Fibroblast of villous mesenchyme (primary cell): ENCODE measurements at regions not wholly inside any gene's neighbourhood (a gene's known extent, or its start where the extent isn't known, plus 50 kb on each side); places are given as distances from the start of the nearest gene placed in this dataset.

ENCODE experiments used
- DNase-seq: peaks from one replicate; pipeline ENCODE4 v3.0.0-alpha.2; 2010; ENCODE audit warnings: low read depth
- H3K4me3 ChIP-seq: 2 replicates; pipeline ENCODE4 v1.5.1; 2011; ENCODE audit warnings: low read depth, mild to moderate bottlenecking, low read length
- CTCF ChIP-seq: IDR thresholded peaks from 2 replicates; pipeline ENCODE4 v1.5.1; 2012; ENCODE audit warnings: low read depth, mild to moderate bottlenecking, low read length; ENCODE audit not compliant: insufficient read depth

- TF ChIP-seq CTCF: no peak
- no peak overlapping the region for H3K4me3 ChIP-seq
- DNase-seq: no peak
Observed at GRCh38 chr3:147904421-147904820, 495.3 kb downstream of the ZIC1 start.

DNA sequence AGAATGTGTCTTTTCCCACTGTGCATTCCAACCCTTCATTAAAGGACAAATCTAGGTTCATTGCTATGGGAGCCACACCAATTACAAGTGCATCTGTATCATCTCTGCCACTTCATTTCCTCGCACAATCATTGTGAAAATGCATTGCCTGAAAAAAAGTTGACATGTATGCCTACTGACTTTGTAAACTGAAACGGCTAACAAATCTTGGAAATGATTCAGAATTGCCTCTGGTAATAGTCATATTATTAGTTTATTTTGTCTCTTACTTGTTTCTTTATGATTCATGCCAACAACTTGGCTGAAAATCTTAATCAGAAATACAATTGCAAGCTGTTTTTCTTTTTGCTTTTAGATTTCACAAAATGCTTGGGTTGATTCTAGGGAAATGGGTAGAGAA, 497.1 kb downstream of the ZIC1 start:
- TF ChIP-seq CTCF: no peak
- DNase-seq: no peak
- H3K4me3 ChIP-seq: no peak overlapping the region

DNA sequence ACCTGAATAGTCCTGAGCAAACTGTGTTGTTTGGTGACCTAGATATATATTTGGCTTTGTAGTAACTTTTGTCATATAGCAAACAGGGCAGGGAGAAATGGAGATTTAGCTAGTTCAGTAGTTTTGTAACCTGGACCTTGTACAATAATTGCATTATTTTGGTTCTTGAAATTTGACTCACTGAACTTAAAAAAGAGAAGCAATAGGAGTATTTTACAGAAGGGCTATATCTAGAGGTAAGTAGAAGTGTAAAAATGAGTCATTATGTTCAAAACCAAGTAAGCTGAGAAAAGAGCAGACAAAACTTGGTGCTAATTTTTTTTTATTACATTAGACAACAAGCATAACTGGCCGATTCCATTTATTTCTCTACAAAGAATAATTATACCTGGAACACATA, 505.4 kb downstream of the ZIC1 start:
- no peak for DNase-seq
- H3K4me3 ChIP-seq: no peak overlapping the region
- TF ChIP-seq CTCF: no peak

- no peak overlapping the region for H3K4me3 ChIP-seq
- no peak for DNase-seq
- TF ChIP-seq CTCF: no peak
Observed at GRCh38 chr3:147915057-147915456, 505.9 kb downstream of the ZIC1 start.

- no peak overlapping the region for H3K4me3 ChIP-seq
- no peak for DNase-seq
- TF ChIP-seq CTCF: no peak
Observed at GRCh38 chr3:147919496-147919895, 510.3 kb downstream of the ZIC1 start.

DNA sequence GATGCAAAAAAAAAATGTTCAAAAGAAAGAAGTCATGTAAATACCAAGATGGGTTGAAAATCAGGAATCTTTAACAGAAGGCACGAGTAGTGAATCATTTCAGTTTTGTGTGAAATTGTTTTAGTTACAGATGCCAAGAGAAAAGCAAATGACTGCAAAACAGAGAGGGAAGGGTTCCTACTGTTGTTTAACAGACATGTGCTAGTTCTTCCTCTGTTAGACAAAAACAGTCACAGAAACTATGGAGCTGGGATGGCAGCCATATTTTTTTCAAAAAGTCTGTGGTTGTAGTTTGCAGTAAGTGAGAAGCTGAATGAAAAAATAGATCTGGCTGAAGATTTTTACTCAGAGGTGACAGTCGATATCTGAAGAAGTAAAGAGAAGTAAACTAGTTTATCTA, 511.9 kb downstream of the ZIC1 start:
- H3K4me3 ChIP-seq: no peak overlapping the region
- peak; percentile 22 for DNase-seq
- no peak for TF ChIP-seq CTCF

- no peak for TF ChIP-seq CTCF
- DNase-seq: no peak
- no peak overlapping the region for H3K4me3 ChIP-seq
Observed at GRCh38 chr3:147924755-147925154, 515.6 kb downstream of the ZIC1 start.
